GM21576 (cell line): ENCODE measurements at regions not wholly inside any gene's neighbourhood (a gene's known extent, or its start where the extent isn't known, plus 50 kb on each side); places are given as distances from the start of the nearest gene placed in this dataset.
A peak's percentile ranks its signal among the peaks of the same experiment; 100 is the strongest.

Experiments
- ATAC-seq: cut with Tn5 transposase; IDR thresholded peaks from one replicate; pipeline ENCODE4 v1.9.1; 2021; ENCODE audit warnings: mild to moderate bottlenecking, moderate library complexity; ENCODE audit not compliant: unreplicated experiment

GRCh38 chr10:28781296-28781695 lies 104.0 kb downstream of the BAMBI start:
- no peak for ATAC-seq

GRCh38 chr10:28783087-28783486 lies 105.8 kb downstream of the BAMBI start:
- ATAC-seq, result no peak

DNA sequence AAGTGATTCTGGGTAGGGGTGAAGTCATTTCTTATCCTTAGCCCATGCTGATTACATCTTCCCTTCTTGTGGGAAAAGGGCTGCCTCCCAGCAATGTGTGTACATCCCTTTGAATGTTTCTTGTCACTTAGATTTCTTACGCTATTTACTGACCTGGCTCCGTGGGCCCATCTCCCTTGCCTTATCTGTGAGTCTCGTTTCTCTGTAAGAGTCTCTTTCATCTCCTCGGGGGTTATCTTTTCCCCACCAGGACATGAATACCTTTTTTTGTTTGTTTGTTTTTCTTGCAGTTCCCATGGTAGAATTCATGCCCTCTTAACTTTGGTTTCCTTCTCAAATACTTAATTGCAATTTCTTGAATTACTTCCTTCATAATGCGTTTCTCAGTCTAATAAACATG lies 107.7 kb downstream of the BAMBI start:
- ATAC-seq, result no peak

DNA sequence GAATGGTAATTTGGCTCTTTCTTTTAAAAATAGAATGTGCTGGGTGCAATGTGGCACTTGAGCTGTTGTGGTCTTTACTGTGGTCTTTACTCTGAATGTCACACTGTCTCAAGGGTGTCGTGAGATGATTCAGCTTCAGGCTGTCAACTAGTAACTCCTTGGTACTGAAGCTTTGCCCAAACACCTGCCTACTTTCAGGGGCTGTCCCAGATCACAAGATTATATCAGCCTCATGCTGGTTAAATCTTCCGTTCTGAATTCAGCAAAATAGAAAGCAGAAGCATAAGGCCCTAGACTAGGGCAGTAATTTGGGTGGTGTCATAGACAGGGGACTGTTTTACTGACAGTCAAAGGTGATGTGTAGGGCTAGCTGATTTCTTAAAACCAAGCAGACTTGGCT lies 110.9 kb downstream of the BAMBI start:
- ATAC-seq, result peak; percentile 66

DNA sequence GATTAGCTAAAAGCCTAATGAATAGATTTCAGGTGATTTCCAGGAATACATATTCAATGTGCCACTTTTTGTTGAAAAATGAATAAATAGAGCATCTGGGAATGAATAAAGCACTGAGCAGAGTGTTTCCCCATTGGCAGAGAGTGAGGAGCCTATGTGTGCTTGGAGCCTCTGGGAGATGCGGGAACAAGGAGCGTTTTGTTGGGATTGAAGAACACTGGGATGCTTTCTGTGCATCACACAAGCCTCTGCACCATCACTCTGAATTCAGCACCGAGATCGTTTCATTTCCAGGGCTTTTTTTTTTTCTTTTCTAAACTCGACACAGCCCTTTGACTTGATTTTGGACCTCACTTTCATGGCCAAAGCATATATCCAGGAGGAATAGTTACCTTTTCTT lies 111.4 kb downstream of the BAMBI start:
- ATAC-seq, result no peak

- no peak for ATAC-seq
Observed at GRCh38 chr10:28790146-28790545, 112.8 kb downstream of the BAMBI start.

DNA sequence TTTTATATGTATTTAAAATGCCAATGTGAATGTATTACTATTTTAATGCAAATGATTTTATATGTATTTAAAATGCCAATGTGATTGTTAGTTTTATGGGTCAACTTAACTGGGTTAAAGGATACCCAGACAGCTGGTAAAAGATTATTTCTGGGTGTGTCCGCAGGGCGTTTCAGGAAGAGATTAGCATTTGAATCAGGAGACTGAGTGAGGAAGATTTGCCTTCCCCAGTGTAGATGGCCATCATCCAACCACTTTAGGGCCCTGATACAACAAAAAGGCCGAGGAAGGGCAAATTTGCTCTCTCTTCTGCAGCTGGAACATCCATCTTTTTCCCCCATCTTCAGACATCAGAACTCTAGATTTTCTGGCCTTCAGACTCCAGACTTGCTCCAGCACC lies 116.2 kb downstream of the BAMBI start:
- ATAC-seq, result no peak

DNA sequence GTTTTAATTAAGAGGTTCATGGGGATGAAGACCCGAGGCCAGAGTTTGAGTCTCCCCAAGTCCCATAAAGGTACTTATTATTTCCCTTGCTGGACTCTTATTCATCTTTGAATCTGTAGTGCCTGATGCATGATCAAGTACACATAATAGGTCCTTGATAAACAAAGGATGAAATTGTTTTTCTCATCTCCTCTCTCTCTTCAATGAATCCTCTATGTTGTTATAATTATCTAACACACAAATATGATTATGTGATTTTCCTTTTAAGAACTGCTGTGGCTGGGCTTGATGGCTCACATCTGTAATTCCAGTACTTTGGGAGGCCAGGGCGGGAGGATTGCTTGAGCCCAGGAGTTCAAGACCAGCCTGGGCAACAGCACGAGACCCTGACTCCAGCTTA lies 117.7 kb downstream of the BAMBI start:
- ATAC-seq, result no peak

DNA sequence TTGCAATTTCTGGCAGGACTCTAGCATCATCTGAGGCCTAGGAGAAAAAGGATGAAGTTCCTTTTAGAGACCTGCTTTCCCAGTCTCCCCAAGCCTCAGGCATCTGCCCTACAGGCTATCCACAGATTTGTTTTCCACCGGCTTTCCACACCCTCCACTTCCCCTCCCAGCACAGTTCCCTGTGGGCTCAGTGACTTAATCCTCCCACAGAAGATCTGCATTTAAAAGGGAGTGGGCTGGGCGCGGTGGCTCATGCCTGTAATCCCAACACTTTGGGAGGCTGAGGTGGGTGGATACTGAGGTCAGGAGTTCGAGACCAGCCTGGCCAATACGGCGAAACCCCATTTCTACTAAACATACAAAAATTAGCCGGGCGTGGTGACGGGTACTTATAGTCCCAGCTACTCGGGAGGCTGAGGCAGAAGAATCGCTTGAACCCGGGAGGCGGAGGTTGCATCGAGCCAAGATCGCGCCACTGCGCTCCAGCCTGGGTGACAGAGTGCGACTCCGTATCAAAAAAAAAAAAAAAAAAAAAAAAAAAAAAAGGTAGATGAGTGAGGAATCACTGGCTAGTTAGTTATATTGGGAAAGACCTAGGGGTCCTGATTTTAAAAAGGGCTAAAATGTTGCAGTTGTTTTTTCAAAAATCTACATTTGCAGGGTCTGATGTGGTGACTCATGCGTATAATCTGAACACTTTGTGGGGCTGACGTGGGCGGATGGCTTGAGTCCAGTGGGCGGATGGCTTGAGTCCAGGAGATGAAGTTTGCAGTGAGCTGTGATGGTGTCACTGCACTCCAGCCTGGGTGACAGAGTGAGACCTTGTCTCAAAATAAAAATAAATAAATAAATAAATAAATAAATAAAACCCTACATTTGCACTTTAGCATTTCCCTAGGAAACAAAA lies 119.5 kb downstream of the BAMBI start:
- ATAC-seq, result no peak

GRCh38 chr10:28797904-28798371 lies 120.6 kb downstream of the BAMBI start:
- ATAC-seq, result no peak

DNA sequence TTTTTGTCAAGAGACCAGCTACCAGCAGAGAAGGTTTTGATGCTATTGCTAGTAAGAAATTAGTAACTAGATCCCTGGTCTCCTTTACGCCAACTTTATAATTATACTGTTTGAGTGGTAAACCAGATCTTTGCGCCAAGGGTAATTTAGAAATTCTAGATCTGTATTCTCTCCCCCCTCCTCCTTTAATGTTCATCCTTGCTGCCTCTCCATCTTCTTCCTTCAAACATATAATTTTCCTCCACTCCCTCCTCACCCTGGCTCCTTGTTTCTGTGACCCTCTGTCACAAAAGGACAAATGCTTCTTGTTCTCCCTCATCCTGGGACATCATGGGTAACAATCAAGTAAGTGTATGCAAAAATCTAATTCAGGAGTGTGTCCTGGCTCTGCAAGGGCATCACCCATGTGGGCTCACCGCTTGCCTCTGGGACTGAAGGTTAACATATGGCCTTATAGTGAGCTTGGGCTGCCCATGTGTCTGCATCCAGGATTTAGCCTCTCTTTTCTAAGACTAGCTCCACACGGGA lies 121.2 kb downstream of the BAMBI start:
- no peak for ATAC-seq

DNA sequence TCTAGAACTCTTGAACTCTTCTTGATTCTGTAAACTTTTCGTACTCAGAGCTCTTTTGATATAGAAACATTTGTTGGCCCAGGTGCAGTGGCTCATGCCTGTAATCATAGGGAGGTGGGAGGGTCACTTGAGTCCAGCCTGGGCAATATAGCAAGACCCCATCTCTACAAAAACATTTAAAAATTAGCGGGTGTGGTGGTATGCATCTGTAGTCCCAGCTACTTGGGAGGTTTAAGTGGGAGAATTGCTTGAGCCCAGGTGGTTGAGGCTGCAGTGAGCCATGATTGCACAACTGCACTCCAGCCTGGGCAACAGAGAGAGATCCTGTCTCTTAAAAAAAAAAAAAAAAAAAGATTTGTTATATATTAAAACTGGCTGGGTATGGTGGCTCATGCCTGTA lies 121.6 kb downstream of the BAMBI start:
- ATAC-seq, result no peak

GRCh38 chr10:28800144-28800543 lies 122.8 kb downstream of the BAMBI start:
- no peak for ATAC-seq

GRCh38 chr10:28801247-28801646 lies 123.9 kb downstream of the BAMBI start:
- ATAC-seq, result no peak

- ATAC-seq, result no peak
Observed at GRCh38 chr10:28801869-28802268, 124.5 kb downstream of the BAMBI start.

DNA sequence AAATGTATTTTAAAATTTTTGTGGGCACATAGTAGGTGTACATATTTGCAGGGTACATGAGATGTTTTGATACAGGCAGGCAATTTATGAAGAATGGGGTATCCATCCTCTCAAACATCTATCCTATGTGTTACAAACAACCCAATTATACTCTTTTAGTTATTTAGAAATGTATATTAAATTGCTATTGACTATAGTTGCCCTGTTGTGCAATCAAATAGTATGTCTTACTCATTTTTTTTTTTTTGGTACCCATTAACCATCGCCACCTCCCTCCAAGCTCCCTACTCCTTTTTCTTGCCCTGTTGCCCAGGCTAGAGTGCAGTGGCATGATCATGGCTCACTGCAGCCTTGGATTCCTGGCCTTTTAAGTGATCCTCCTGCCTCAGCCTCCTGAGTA lies 128.1 kb downstream of the BAMBI start:
- no peak for ATAC-seq

GRCh38 chr10:28806488-28806941 lies 129.2 kb downstream of the BAMBI start:
- ATAC-seq, result no peak

DNA sequence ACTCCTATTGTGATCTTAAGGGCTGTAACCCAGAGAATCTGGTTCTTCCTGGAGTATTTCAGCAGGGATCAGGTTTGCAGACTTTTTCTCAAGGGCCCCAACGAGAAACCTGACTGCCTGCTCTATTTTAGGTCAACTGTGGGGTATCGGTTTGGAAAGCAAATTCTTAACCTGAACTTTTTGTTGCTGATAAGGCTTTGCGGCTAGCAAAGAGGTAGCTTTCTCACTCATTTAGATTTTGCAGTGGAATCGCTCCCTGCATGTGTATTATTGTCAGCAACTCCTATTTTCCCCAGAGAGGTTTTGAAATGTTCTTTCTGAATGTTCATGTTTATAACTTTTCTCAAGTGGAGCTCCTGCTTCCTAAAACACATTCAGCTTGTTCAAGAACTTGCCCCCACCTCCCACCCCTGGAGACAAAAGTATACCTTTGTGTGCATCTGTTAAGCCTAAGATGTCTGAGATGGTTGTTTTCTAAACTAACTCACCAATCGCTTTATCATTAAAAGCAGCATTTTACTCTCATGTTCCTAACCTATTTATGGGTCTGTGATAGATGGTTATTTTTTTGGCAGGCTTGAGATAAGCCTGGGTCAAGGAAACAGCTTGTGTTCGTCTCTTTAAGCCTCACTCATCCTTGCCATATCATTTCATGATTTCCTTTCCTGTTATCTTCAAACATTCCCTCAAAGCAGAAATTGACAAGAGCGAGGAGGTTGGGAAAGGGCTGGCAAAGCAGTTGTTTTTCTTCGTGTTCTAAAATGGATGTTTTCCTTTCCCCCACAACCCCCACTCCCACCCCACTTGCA lies 129.8 kb downstream of the BAMBI start:
- ATAC-seq, result no peak

DNA sequence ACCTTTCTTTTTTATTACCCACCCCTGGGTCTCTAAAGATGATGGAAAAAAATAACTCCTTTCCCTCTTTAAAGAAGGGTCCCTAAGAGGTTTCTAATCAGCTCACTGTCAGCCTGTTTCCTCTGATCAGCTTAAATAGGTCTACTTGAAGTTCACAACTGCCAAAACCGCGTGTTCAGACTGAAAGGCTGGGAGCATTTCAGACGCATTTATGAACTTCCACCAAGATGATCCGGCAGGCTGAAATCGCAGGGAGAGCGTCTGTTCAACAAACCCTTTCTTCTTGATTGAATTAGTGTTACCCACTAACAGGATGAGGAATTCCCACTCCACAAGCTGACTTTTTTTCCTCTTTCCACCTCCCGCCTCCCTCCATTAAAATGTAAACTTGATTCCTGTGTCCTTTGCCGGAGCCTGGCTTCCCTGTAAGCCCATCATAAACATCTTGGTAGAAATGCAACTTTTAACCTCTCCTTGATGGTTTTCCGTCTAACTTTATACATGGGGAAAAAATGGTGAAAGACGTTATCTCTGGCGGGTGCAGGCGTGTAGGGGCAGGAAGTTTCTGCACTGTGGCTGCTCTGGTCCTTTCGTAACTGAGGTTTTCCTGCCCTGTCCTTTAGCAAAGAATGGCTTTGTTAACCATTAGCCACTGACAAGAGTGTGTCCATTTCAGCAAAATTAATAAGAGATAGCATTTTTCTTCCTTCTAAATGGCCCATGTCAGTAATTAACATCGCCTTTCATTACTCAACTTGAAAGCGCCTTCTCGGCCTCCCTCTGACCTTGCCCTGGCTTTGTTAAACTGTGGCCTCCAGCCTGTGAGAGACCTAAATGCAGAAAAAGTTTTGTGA lies 130.7 kb downstream of the BAMBI start:
- ATAC-seq, result no peak

DNA sequence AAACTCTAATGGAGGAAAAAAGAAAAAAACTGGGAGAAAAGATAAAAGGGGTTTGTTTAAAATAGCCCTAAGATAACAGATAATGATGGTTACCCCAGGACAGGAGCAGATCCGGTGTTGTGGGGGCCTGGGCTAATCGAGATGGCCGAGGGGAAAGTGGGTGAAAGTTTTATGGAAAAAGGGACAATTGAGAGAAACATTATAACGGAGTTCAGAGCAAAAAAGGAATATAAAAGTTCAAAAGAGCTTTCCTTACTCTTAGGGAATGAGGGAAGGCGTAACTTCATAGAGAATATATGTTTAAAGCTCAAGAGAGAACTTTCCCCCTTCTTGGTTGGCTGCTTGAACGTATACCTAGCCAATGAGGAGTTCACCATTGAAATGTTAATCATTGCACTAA lies 131.4 kb downstream of the BAMBI start:
- ATAC-seq, result no peak
